K562 (cell line): ENCODE measurements at regions not wholly inside any gene's neighbourhood (a gene's known extent, or its start where the extent isn't known, plus 50 kb on each side); places are given as distances from the start of the nearest gene placed in this dataset.

Experiments
- ATAC-seq: fragments of 200-7000 bp; cut with Tn5 transposase; 3 replicates; pipeline ENCODE4 v1.9.1; 2020; ENCODE audit warnings: moderate library complexity
- BruUV-seq: library from RNA; stranded (reverse); fragments of 400-500 nt; replicated peaks from 2 replicates; lab custom pipeline; 2021; lab: Mats Ljungman, UMichigan
- CTCF ChIA-PET: fragments of 300-600 bp; formaldehyde crosslinking; extraction: SDS; loops from one replicate; lab custom pipeline; 2021; ENCODE audit warnings: low intra/inter-chr PET ratio; lab: Yijun Ruan, JAX
- POLR2A ChIA-PET: fragments of 300-600, 350-650 bp; sonication (Branson Sonifier 250); formaldehyde crosslinking; extraction: SDS; loops from one replicate; lab custom pipeline; 2021; ENCODE audit warnings: antibody characterized with exemption, inconsistent platforms; lab: Yijun Ruan, JAX
- DNase-seq, 4 experiments: peaks; one replicate each; pipeline versions ENCODE4 v3.0.0 to v3.0.0-alpha.2; 2011 to 2018; ENCODE audit warnings: low spot score in 3 of 4, mixed read lengths in 3 of 4; ENCODE audit errors: extremely low read depth in 1 of 4
- FAIRE-seq: peaks from 2 replicates; lab custom pipeline; 2011; peaks lifted over from hg19 to GRCh38; lab: Jason Lieb, UNC
- H2AFZ ChIP-seq: 2 replicates; pipeline ENCODE4 v1.6.0; 2011; ENCODE audit warnings: low read depth, low read length, control low read depth, inconsistent platforms
- H3K27ac ChIP-seq: fragments of 200-600 bp; 3 replicates; pipeline ENCODE4 v1.8.0; 2011; ENCODE audit warnings: low read depth, mild to moderate bottlenecking, control low read depth, inconsistent platforms, low read length, moderate library complexity, mixed read lengths; ENCODE audit errors: extremely low read depth
- H3K27me3 ChIP-seq, 2 experiments: fragments of 300-600 bp in 1 of 2; 2 replicates in 1 of 2; 3 replicates in 1 of 2; pipeline versions ENCODE4 v1.6.0 to v1.8.0; 2011; ENCODE audit warnings: inconsistent platforms in 2 of 2, low read length in 2 of 2, mild to moderate bottlenecking in 1 of 2, mixed read lengths in 1 of 2, moderate library complexity in 1 of 2; ENCODE audit not compliant: control insufficient read depth in 2 of 2, insufficient read depth in 2 of 2
- H3K36me3 ChIP-seq: fragments of 300-600 bp; 3 replicates; pipeline ENCODE4 v1.8.0; 2011; ENCODE audit warnings: mild to moderate bottlenecking, low read length, inconsistent platforms; ENCODE audit not compliant: control insufficient read depth, insufficient read depth
- H3K4me1 ChIP-seq, 2 experiments: fragments of 200-600 bp in 1 of 2; replicated peaks in 1 of 2; 2 replicates in 1 of 2; 3 replicates in 1 of 2; pipeline versions ENCODE4 v1.5.1 to v1.8.0; 2011; ENCODE audit warnings: inconsistent platforms in 2 of 2, low read length in 2 of 2, mild to moderate bottlenecking in 1 of 2, mixed read lengths in 1 of 2, moderate library complexity in 1 of 2; ENCODE audit not compliant: control insufficient read depth in 2 of 2, insufficient read depth in 2 of 2
- H3K4me2 ChIP-seq: 2 replicates; pipeline ENCODE4 v1.6.1; 2011; ENCODE audit warnings: low read length, control low read depth, inconsistent platforms, mixed read lengths; ENCODE audit not compliant: insufficient read depth
- H3K4me3 ChIP-seq: fragments of 200-600 bp; sonication (generic), shearing (Covaris generic); 2 replicates; pipeline ENCODE4 v1.5.1; 2016; ENCODE audit warnings: control low read depth, inconsistent platforms
- H3K79me2 ChIP-seq: fragments of 200-600 bp; 3 replicates; pipeline ENCODE4 v1.8.0; 2011; ENCODE audit warnings: low read length, inconsistent platforms; ENCODE audit not compliant: control insufficient read depth, insufficient read depth
- H3K9ac ChIP-seq, 2 experiments: 2 replicates each; pipeline versions ENCODE4 v1.6.0 to v1.6.1; 2011; ENCODE audit warnings: low read depth in 2 of 2, low read length in 2 of 2, control low read depth in 1 of 2, inconsistent platforms in 1 of 2, mild to moderate bottlenecking in 1 of 2, mixed read lengths in 1 of 2; ENCODE audit not compliant: insufficient read depth in 1 of 2
- H3K9me1 ChIP-seq: one replicate; pipeline ENCODE4 v1.6.0; 2011; ENCODE audit warnings: inconsistent platforms, mild to moderate bottlenecking, low read length, moderate library complexity; ENCODE audit not compliant: control insufficient read depth, insufficient read depth
- H3K9me3 ChIP-seq: replicated peaks from 2 replicates; pipeline ENCODE4 v1.5.1; 2011; ENCODE audit warnings: low read depth, low read length, inconsistent platforms; ENCODE audit not compliant: control insufficient read depth, insufficient read depth
- H4K20me1 ChIP-seq: replicated peaks from 2 replicates; pipeline ENCODE4 v1.6.1; 2011; ENCODE audit warnings: low read length, inconsistent platforms, mixed read lengths; ENCODE audit not compliant: control insufficient read depth, insufficient read depth
- ASH1L ChIP-seq: fragments of 450-650 bp; IDR thresholded peaks from 2 replicates; pipeline ENCODE4 v1.6.1; 2018; ENCODE audit warnings: borderline replicate concordance, mild to moderate bottlenecking, low read depth; ENCODE audit not compliant: partially characterized antibody
- ZNF134 ChIP-seq: fragments of 250-450 bp; sonication (Bioruptor Pico); conservative IDR thresholded peaks from 2 replicates; pipeline ENCODE4 v1.4.0; 2020
- ZNF263 ChIP-seq: sonication (generic); formaldehyde crosslinking; IDR thresholded peaks from 2 replicates; pipeline ENCODE4 v1.8.0; 2022; ENCODE audit warnings: mild to moderate bottlenecking, missing genetic modification reagents, borderline replicate concordance
- ZSCAN32 ChIP-seq: fragments of 450-650 bp; formaldehyde crosslinking; IDR thresholded peaks from 2 replicates; pipeline ENCODE4 v1.4.0; 2020; ENCODE audit warnings: mild to moderate bottlenecking, moderate library complexity
- WGBS: fragments of 100-300 bp; shearing (Covaris generic); methylation state at CpG from one replicate; pipeline ENCODE4 v1.1.6; 2016; ENCODE audit warnings: low coverage, mixed read lengths; ENCODE audit not compliant: insufficient coverage; ENCODE audit errors: missing lambda C conversion rate; 5-methylcytosine and 5-hydroxymethylcytosine counted together
- in situ Hi-C: fragments of 300-500 bp; cut with MboI; formaldehyde crosslinking; loops from 4 replicates; pipeline ENCODE4 v1.15.0; 2018; ENCODE audit warnings: inconsistent platforms, mixed read lengths
- intact Hi-C: fragments of 100-400 bp; cut with micrococcal nuclease; formaldehyde crosslinking; loops from 2 replicates; pipeline ENCODE4 v1.14.2; 2022
- TF ChIP-seq, protein P1 (sequence below): fragments of 450-650 bp; formaldehyde crosslinking; conservative IDR thresholded peaks from 2 replicates; pipeline ENCODE4 v1.4.0; 2022; ENCODE audit warnings: mild to moderate bottlenecking, missing genetic modification characterization
- TF ChIP-seq, protein P2 (sequence below): fragments of 450-650 bp; conservative IDR thresholded peaks from 2 replicates; pipeline ENCODE4 v1.6.1; 2016; ENCODE audit warnings: missing genetic modification characterization, low read depth, mild to moderate bottlenecking, control low read depth, missing compliant biosample characterization
- TF ChIP-seq, protein P3 (sequence below): conservative IDR thresholded peaks from 2 replicates; pipeline ENCODE4 v1.6.1; 2011; ENCODE audit warnings: low read depth, mild to moderate bottlenecking, low read length; ENCODE audit not compliant: control insufficient read depth
- TF ChIP-seq, protein P4 (sequence below): sonication (generic); formaldehyde crosslinking; IDR thresholded peaks from 2 replicates; pipeline ENCODE4 v1.8.0; 2022; ENCODE audit warnings: mild to moderate bottlenecking, missing genetic modification reagents
- TF ChIP-seq, protein P5 (sequence below): sonication (generic); formaldehyde crosslinking; IDR thresholded peaks from 2 replicates; pipeline ENCODE4 v1.8.0; 2023; ENCODE audit warnings: missing genetic modification reagents, mild to moderate bottlenecking, borderline replicate concordance

DNA sequence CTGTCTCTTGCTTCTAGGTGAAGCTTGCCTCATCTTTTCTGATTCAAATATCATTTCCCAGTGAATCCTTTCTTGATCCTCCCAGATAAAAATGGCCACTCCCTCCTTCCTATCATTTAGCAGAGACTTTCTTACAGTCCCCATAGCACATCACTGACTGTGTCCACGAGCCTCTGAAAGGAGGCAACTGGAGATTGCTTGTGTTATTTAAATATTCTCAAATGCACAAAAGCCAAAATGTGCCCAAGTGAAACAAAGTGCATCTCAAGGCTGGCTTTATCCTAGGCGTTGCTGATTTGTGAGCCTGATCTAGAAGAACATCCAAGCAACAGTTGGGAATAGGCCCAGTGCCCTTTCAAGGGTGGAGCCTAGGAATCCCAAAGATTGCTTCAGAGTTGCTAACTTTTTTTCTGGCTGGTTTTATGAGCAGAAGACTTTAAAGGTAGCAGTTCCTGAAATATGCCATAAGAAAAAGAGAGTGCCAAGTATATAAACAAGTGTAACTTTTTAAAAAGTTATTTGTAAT lies 393.6 kb downstream of the CD83 start:
- no peak overlapping the region for H2AFZ ChIP-seq
- H3K9me3 ChIP-seq: no peaks in the 10 kb centered on the region
- H3K4me3 ChIP-seq: no peak overlapping the region
- ATAC-seq: no peak
- intact Hi-C loops (no loop called here), in situ Hi-C loops (no loop called here)
- H4K20me1 ChIP-seq: no peaks in the 10 kb centered on the region
- H3K9ac ChIP-seq: no peak overlapping the region
- no TSS peak for BruUV-seq
- no peaks in the 10 kb centered on the region for H3K36me3 ChIP-seq
- H3K4me2 ChIP-seq: no peak overlapping the region
- 29% methylated on average over 2 of the region's 2 CpGs for WGBS
- H3K9me1 ChIP-seq: no peaks in the 10 kb centered on the region
- peaks cover 0 to 12% of the 10 kb centered on the region in 2 experiments; a peak in 2 of 5 replicates for H3K4me1 ChIP-seq
- no peak overlapping the region for H3K27ac ChIP-seq
- no peak for FAIRE-seq
- no peaks in the 10 kb centered on the region for H3K79me2 ChIP-seq
- ChIA-PET POLR2A (no interaction called here), CTCF (no interaction called here)
- no peak for DNase-seq
- no peaks in the 10 kb centered on the region for H3K27me3 ChIP-seq
- TF ChIP-seq, protein P1, sequence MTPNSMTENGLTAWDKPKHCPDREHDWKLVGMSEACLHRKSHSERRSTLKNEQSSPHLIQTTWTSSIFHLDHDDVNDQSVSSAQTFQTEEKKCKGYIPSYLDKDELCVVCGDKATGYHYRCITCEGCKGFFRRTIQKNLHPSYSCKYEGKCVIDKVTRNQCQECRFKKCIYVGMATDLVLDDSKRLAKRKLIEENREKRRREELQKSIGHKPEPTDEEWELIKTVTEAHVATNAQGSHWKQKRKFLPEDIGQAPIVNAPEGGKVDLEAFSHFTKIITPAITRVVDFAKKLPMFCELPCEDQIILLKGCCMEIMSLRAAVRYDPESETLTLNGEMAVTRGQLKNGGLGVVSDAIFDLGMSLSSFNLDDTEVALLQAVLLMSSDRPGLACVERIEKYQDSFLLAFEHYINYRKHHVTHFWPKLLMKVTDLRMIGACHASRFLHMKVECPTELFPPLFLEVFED (CRISPR knock-in tag): no peak
- TF ChIP-seq, protein P2, sequence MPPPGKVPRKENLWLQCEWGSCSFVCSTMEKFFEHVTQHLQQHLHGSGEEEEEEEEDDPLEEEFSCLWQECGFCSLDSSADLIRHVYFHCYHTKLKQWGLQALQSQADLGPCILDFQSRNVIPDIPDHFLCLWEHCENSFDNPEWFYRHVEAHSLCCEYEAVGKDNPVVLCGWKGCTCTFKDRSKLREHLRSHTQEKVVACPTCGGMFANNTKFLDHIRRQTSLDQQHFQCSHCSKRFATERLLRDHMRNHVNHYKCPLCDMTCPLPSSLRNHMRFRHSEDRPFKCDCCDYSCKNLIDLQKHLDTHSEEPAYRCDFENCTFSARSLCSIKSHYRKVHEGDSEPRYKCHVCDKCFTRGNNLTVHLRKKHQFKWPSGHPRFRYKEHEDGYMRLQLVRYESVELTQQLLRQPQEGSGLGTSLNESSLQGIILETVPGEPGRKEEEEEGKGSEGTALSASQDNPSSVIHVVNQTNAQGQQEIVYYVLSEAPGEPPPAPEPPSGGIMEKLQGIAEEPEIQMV (tag): no peak
- TF ChIP-seq, protein P3, sequence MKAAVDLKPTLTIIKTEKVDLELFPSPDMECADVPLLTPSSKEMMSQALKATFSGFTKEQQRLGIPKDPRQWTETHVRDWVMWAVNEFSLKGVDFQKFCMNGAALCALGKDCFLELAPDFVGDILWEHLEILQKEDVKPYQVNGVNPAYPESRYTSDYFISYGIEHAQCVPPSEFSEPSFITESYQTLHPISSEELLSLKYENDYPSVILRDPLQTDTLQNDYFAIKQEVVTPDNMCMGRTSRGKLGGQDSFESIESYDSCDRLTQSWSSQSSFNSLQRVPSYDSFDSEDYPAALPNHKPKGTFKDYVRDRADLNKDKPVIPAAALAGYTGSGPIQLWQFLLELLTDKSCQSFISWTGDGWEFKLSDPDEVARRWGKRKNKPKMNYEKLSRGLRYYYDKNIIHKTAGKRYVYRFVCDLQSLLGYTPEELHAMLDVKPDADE: no peak
- TF ChIP-seq, protein P4, sequence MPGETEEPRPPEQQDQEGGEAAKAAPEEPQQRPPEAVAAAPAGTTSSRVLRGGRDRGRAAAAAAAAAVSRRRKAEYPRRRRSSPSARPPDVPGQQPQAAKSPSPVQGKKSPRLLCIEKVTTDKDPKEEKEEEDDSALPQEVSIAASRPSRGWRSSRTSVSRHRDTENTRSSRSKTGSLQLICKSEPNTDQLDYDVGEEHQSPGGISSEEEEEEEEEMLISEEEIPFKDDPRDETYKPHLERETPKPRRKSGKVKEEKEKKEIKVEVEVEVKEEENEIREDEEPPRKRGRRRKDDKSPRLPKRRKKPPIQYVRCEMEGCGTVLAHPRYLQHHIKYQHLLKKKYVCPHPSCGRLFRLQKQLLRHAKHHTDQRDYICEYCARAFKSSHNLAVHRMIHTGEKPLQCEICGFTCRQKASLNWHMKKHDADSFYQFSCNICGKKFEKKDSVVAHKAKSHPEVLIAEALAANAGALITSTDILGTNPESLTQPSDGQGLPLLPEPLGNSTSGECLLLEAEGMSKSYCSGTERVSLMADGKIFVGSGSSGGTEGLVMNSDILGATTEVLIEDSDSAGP (CRISPR knock-in tag): no peak
- TF ChIP-seq ZSCAN32 (CRISPR knock-in tag): no peak
- TF ChIP-seq ZNF263 (CRISPR knock-in tag): no peak
- no peak for TF ChIP-seq ASH1L
- TF ChIP-seq, protein P5, sequence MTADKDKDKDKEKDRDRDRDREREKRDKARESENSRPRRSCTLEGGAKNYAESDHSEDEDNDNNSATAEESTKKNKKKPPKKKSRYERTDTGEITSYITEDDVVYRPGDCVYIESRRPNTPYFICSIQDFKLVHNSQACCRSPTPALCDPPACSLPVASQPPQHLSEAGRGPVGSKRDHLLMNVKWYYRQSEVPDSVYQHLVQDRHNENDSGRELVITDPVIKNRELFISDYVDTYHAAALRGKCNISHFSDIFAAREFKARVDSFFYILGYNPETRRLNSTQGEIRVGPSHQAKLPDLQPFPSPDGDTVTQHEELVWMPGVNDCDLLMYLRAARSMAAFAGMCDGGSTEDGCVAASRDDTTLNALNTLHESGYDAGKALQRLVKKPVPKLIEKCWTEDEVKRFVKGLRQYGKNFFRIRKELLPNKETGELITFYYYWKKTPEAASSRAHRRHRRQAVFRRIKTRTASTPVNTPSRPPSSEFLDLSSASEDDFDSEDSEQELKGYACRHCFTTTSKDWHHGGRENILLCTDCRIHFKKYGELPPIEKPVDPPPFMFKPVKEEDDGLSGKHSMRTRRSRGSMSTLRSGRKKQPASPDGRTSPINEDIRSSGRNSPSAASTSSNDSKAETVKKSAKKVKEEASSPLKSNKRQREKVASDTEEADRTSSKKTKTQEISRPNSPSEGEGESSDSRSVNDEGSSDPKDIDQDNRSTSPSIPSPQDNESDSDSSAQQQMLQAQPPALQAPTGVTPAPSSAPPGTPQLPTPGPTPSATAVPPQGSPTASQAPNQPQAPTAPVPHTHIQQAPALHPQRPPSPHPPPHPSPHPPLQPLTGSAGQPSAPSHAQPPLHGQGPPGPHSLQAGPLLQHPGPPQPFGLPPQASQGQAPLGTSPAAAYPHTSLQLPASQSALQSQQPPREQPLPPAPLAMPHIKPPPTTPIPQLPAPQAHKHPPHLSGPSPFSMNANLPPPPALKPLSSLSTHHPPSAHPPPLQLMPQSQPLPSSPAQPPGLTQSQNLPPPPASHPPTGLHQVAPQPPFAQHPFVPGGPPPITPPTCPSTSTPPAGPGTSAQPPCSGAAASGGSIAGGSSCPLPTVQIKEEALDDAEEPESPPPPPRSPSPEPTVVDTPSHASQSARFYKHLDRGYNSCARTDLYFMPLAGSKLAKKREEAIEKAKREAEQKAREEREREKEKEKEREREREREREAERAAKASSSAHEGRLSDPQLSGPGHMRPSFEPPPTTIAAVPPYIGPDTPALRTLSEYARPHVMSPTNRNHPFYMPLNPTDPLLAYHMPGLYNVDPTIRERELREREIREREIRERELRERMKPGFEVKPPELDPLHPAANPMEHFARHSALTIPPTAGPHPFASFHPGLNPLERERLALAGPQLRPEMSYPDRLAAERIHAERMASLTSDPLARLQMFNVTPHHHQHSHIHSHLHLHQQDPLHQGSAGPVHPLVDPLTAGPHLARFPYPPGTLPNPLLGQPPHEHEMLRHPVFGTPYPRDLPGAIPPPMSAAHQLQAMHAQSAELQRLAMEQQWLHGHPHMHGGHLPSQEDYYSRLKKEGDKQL (CRISPR knock-in tag): no peak
- no peak for TF ChIP-seq ZNF134
